Transverse colon (tissue), 4 donors: ENCODE measurements at regions not wholly inside any gene's neighbourhood (a gene's known extent, or its start where the extent isn't known, plus 50 kb on each side); places are given as distances from the start of the nearest gene placed in this dataset.

Experiments
- CTCF ChIP-seq, 5 experiments: fragments of 200-600 bp in 3 of 5; fragments of 450-650 bp in 2 of 5; sonication (generic) in 3 of 5; IDR thresholded peaks; 1 replicate in 2 of 5; 2 replicates in 3 of 5; pipeline ENCODE4 v1.5.1; 2016 to 2017; ENCODE audit warnings: antibody characterized with exemption in 5 of 5, inconsistent platforms in 3 of 5, mild to moderate bottlenecking in 2 of 5, moderate library complexity in 1 of 5
- EP300 ChIP-seq: sonication (generic); formaldehyde crosslinking; IDR thresholded peaks from one replicate; pipeline ENCODE4 v1.6.1; 2017; ENCODE audit warnings: antibody characterized with exemption, low read depth
- POLR2A ChIP-seq: fragments of 450-650 bp; IDR thresholded peaks from one replicate; pipeline ENCODE4 v1.6.1; 2016; ENCODE audit warnings: antibody characterized with exemption, mild to moderate bottlenecking, moderate library complexity
- POLR2AphosphoS5 ChIP-seq, 3 donors: sonication (generic); formaldehyde crosslinking; IDR thresholded peaks; one replicate each; pipeline ENCODE4 v1.6.1; 2016; ENCODE audit warnings: antibody characterized with exemption in 3 of 3

- TF ChIP-seq CTCF (IDR thresholded peaks at IDR 0.05), result no peak
- no peak for TF ChIP-seq POLR2A
- no peak for TF ChIP-seq POLR2AphosphoS5 (IDR thresholded peaks at IDR 0.05)
- TF ChIP-seq EP300, result no peak
These were observed 158.0 kb upstream of the CENPW start for GRCh38 chr6:126181890-126182289.
